Prostate gland (tissue), 2 donors: ENCODE measurements at regions not wholly inside any gene's neighbourhood (a gene's known extent, or its start where the extent isn't known, plus 50 kb on each side); places are given as distances from the start of the nearest gene placed in this dataset.

ENCODE experiments used
- CTCF ChIP-seq, 4 experiments: fragments of 200-600 bp in 2 of 4; fragments of 450-650 bp in 2 of 4; sonication (generic) in 2 of 4; IDR thresholded peaks; 1 replicate in 3 of 4; 2 replicates in 1 of 4; pipeline ENCODE4 v1.5.1; 2016 to 2019; ENCODE audit warnings: antibody characterized with exemption in 4 of 4, mild to moderate bottlenecking in 2 of 4, moderate library complexity in 2 of 4
- POLR2AphosphoS5 ChIP-seq: sonication (generic); formaldehyde crosslinking; IDR thresholded peaks from one replicate; pipeline ENCODE4 v1.6.1; 2017; ENCODE audit warnings: antibody characterized with exemption

- TF ChIP-seq CTCF (IDR thresholded peaks at IDR 0.05) (no peak), POLR2AphosphoS5 (no peak)
Observed at GRCh38 chr6:14965424-14966075, 280.3 kb upstream of the JARID2 start.
